Activated naive CD8-positive, alpha-beta T cell treated with anti-CD3 and anti-CD28 coated beads, Interleukin-2, amount 50 U/mL, for 24 hours (primary cell): ENCODE measurements at regions not wholly inside any gene's neighbourhood (a gene's known extent, or its start where the extent isn't known, plus 50 kb on each side); places are given as distances from the start of the nearest gene placed in this dataset.

Experiments
- ATAC-seq: fragments of 150-1000 bp; cut with Tn5 transposase; one replicate; pipeline ENCODE4 v1.10.0; 2021
- DNase-seq: peaks from one replicate; pipeline ENCODE4 v3.0.0; 2021
- H3K27ac Mint-ChIP-seq: one replicate; pipeline ENCODE4 v1.8.0; 2021; ENCODE audit warnings: mild to moderate bottlenecking, mixed read lengths
- H3K27me3 Mint-ChIP-seq: one replicate; pipeline ENCODE4 v1.8.0; 2021; ENCODE audit warnings: mixed read lengths
- H3K36me3 Mint-ChIP-seq: one replicate; pipeline ENCODE4 v1.8.0; 2021; ENCODE audit warnings: low read depth, mixed read lengths
- H3K4me1 Mint-ChIP-seq: one replicate; pipeline ENCODE4 v1.8.0; 2021; ENCODE audit warnings: mixed read lengths
- H3K4me3 Mint-ChIP-seq: one replicate; pipeline ENCODE4 v1.8.0; 2021; ENCODE audit warnings: mild to moderate bottlenecking, moderate library complexity, mixed read lengths
- H3K9me3 Mint-ChIP-seq: one replicate; pipeline ENCODE4 v1.8.0; 2021; ENCODE audit warnings: mixed read lengths

- no peaks in the 10 kb centered on the region for H3K36me3 Mint-ChIP-seq
- no peak overlapping the region for H3K4me3 Mint-ChIP-seq
- DNase-seq (no peak), ATAC-seq (no peak)
- H3K27me3 Mint-ChIP-seq, result no peaks in the 10 kb centered on the region
- H3K4me1 Mint-ChIP-seq, result no peaks in the 10 kb centered on the region
- no peak overlapping the region for H3K27ac Mint-ChIP-seq
- H3K9me3 Mint-ChIP-seq, result peaks cover 36% of the 10 kb centered on the region
Observed at GRCh38 chr16:63745456-63745855, 1376.4 kb downstream of the CDH11 start.

DNA sequence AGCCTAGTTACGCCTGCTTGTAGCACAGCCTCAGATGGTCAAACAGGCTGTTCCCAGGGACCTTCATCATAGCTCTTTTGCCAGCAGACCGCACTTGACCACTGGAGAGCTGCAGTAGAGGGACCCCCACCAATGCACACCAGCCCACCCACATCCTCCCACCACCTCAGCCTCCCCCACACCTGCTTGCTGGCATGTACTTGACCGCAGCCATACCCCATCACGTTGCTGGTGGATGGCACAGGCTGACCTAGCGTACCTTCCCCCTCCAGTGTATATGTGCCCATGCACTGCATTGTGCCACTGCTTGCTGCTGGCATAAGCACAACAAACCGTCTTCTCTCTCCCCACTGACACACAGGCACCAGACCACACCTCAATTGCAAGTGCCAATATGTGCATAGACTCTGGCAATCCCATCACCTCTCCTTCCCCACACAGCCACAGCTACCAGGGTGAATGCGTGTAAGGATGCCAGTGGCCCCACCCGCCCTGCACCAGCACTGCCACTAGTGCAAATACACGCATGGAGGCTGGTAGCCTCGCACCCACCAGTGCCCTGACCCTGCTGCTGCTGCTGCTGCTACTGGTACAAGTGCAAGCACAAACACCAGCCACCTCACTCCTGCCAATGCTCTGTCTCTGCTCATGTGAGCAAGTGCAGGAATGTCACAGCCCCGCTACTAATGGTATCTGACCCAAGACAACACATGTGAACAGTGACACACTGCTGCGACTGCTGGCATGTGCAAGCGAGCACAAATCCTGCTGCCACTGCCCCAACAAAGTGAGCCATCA, 1377.6 kb downstream of the CDH11 start:
- H3K36me3 Mint-ChIP-seq, result no peaks in the 10 kb centered on the region
- H3K27ac Mint-ChIP-seq, result no peak overlapping the region
- H3K27me3 Mint-ChIP-seq, result no peaks in the 10 kb centered on the region
- H3K4me1 Mint-ChIP-seq, result no peaks in the 10 kb centered on the region
- peaks cover 35% of the 10 kb centered on the region for H3K9me3 Mint-ChIP-seq
- no peak overlapping the region for H3K4me3 Mint-ChIP-seq
- DNase-seq (no peak), ATAC-seq (no peak)

- no peaks in the 10 kb centered on the region for H3K27me3 Mint-ChIP-seq
- no peak overlapping the region for H3K27ac Mint-ChIP-seq
- no peaks in the 10 kb centered on the region for H3K4me1 Mint-ChIP-seq
- H3K36me3 Mint-ChIP-seq, result no peaks in the 10 kb centered on the region
- H3K9me3 Mint-ChIP-seq, result peaks cover 34% of the 10 kb centered on the region
- no peak overlapping the region for H3K4me3 Mint-ChIP-seq
- DNase-seq (no peak), ATAC-seq (no peak)
Observed at GRCh38 chr16:63742150-63742549, 1379.7 kb downstream of the CDH11 start.

- H3K27me3 Mint-ChIP-seq, result no peaks in the 10 kb centered on the region
Observed at GRCh38 chr16:63737633-63738032, 1384.2 kb downstream of the CDH11 start.

GRCh38 chr16:63735456-63735855, 1386.4 kb downstream of the CDH11 start:
- Mint-ChIP-seq H3K36me3 (no peaks in the 10 kb centered on the region), H3K4me3 (no peak overlapping the region), H3K4me1 (no peaks in the 10 kb centered on the region), H3K27me3 (no peaks in the 10 kb centered on the region), H3K27ac (no peak overlapping the region), H3K9me3 (peaks cover 16% of the 10 kb centered on the region)
- DNase-seq (no peak), ATAC-seq (no peak)

More at GRCh38 chr16:63737633-63738032, 1384.2 kb downstream of the CDH11 start:
- no peaks in the 10 kb centered on the region for H3K36me3 Mint-ChIP-seq
- H3K4me3 Mint-ChIP-seq, result no peak overlapping the region
- H3K27ac Mint-ChIP-seq, result no peak overlapping the region
- no peaks in the 10 kb centered on the region for H3K4me1 Mint-ChIP-seq
- H3K9me3 Mint-ChIP-seq, result peaks cover 24% of the 10 kb centered on the region
- ATAC-seq (no peak), DNase-seq (no peak)

DNA sequence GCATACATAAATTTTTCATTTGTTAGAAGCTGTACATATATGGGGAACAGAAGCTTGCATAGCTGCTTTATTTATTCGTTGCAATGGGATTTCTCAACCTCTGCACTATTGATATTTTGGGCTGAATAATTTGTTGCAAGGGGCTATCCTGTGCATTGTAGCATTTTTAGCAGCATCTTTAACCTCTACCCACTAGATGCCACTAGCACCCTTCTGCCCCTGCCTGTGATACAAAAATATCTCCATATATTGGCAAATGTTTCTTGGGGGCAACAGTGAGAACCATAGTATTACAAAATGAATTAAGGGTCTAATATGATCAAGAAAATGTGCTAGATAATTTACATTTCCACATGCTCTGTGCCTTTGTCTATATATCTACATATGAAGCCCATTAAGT, 1401.0 kb downstream of the CDH11 start:
- no peaks in the 10 kb centered on the region for H3K36me3 Mint-ChIP-seq
- no peaks in the 10 kb centered on the region for H3K4me1 Mint-ChIP-seq
- DNase-seq, result no peak
- no peak for ATAC-seq
- H3K27ac Mint-ChIP-seq, result no peak overlapping the region
- no peaks in the 10 kb centered on the region for H3K27me3 Mint-ChIP-seq
- H3K4me3 Mint-ChIP-seq, result no peak overlapping the region
- H3K9me3 Mint-ChIP-seq, result peaks cover 12% of the 10 kb centered on the region

- Mint-ChIP-seq H3K9me3 (peaks cover 16% of the 10 kb centered on the region), H3K36me3 (no peaks in the 10 kb centered on the region)
- no peak for DNase-seq
Observed at GRCh38 chr16:63719926-63720325, 1401.9 kb downstream of the CDH11 start.

DNA sequence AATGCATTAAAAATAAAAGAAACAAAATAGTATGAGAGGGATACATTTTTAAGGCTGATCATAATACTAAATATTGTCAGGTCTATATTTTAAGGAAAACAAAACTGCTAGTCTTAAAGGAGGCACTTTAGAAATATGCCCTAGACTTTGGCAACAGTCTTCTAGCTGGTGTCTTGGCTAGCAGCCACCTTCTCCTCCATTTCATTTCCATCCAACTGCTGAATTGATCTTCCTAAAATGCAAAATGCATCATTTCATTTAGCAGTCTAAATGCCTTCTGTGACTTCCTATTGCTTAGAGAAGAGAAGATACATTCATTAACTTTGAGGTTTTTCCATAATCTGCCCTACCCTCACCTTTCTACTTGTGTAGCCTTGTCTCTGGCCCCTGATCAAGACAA, 1404.1 kb downstream of the CDH11 start:
- no peaks in the 10 kb centered on the region for H3K36me3 Mint-ChIP-seq
- DNase-seq, result no peak
- peaks cover 14% of the 10 kb centered on the region for H3K9me3 Mint-ChIP-seq
- H3K4me1 Mint-ChIP-seq, result no peaks in the 10 kb centered on the region
- H3K27ac Mint-ChIP-seq, result no peak overlapping the region
- no peak overlapping the region for H3K4me3 Mint-ChIP-seq
- no peak for ATAC-seq
- H3K27me3 Mint-ChIP-seq, result no peaks in the 10 kb centered on the region

More at GRCh38 chr16:63719926-63720325, 1401.9 kb downstream of the CDH11 start:
- Mint-ChIP-seq H3K27ac (no peak overlapping the region), H3K27me3 (no peaks in the 10 kb centered on the region), H3K4me3 (no peak overlapping the region), H3K4me1 (no peaks in the 10 kb centered on the region)
- ATAC-seq, result no peak

DNA sequence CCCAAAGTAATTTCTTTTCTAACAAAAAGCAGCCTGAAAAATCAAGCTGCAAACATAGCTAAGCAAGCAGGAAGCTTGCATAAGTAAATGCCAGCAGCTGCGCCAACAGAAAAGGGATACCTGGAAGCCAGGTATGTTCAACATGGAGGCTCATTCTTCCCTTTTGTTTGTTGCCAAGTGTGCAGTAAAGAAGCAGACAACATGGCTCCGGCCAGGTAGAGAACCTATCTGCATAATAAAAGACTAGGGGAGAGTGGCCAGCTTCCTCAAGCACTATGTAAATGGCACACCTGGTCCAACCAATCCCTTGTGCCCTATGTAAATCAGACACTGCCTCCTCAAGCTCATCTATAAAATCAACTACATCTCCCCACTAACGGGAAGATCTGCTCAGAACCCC, 1407.0 kb downstream of the CDH11 start:
- H3K27ac Mint-ChIP-seq, result no peak overlapping the region
- no peak overlapping the region for H3K4me3 Mint-ChIP-seq
- peaks cover 10% of the 10 kb centered on the region for H3K9me3 Mint-ChIP-seq
- DNase-seq (no peak), ATAC-seq (no peak)
- no peaks in the 10 kb centered on the region for H3K36me3 Mint-ChIP-seq
- no peaks in the 10 kb centered on the region for H3K4me1 Mint-ChIP-seq
- H3K27me3 Mint-ChIP-seq, result no peaks in the 10 kb centered on the region

- Mint-ChIP-seq H3K27ac (no peak overlapping the region), H3K36me3 (no peaks in the 10 kb centered on the region), H3K4me3 (no peak overlapping the region), H3K27me3 (no peaks in the 10 kb centered on the region), H3K9me3 (peaks cover 14% of the 10 kb centered on the region), H3K4me1 (no peaks in the 10 kb centered on the region)
- no peak for DNase-seq
- no peak for ATAC-seq
Observed at GRCh38 chr16:63712725-63713124, 1409.1 kb downstream of the CDH11 start.

GRCh38 chr16:63703612-63704011, 1418.3 kb downstream of the CDH11 start:
- Mint-ChIP-seq H3K4me1 (no peaks in the 10 kb centered on the region), H3K36me3 (no peaks in the 10 kb centered on the region), H3K27ac (no peak overlapping the region), H3K9me3 (peaks cover 31% of the 10 kb centered on the region), H3K27me3 (no peaks in the 10 kb centered on the region), H3K4me3 (no peak overlapping the region)
- ATAC-seq (no peak), DNase-seq (no peak)

DNA sequence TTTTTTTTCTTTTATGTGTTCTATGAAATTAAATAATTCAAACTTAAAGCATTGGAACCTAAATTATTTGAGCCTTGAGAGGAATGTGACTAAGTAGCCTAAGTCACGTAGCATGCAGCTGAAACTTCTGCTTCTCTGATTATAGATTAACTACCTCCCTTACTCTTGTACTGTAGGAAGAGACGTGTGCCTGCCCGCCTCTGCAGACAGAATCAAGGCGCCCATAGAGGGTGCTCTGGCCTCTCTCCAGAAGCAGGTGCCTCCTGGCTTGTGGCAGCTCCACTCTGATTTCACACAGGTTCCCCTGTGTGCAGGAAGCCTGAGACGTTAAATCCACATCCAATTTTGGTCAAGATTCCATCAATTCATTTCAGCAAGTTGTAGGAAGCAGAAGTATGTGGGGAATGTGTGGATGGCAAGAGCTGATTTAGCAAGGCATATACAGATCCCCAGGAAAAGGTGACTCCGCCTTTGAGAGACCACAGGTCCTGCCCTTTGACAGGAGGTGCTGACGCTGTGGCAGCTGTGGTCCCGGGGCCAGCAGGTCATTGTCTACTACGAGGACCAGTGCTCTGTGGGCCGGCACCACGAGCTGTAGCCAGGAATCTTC, 1418.8 kb downstream of the CDH11 start:
- DNase-seq (no peak), ATAC-seq (no peak)
- Mint-ChIP-seq H3K27ac (no peak overlapping the region), H3K4me1 (no peaks in the 10 kb centered on the region), H3K4me3 (no peak overlapping the region), H3K36me3 (no peaks in the 10 kb centered on the region), H3K9me3 (peaks cover 30% of the 10 kb centered on the region), H3K27me3 (no peaks in the 10 kb centered on the region)

- no peak for DNase-seq
- Mint-ChIP-seq H3K27me3 (no peaks in the 10 kb centered on the region), H3K4me1 (no peaks in the 10 kb centered on the region)
Observed at GRCh38 chr16:63697736-63698135, 1424.1 kb downstream of the CDH11 start.

DNA sequence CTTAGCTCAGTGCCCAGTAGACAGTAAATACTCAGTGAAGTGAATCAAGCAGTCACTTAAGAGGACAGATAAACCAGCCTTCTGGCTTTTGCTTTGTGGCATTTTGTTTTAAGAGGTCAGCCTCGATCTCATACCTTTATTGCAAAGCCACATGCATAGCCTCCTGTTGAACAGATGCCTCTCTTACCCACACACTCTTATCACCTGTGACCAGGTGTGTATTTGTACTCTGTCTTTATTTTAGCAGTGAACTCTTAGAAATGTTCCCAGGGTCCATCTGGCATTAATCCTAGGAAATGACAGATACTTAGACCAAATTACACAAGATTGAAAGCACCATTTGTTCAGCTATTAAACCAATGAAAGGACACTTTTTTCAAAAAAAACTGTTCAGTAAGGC, 1426.5 kb downstream of the CDH11 start:
- H3K27me3 Mint-ChIP-seq, result no peaks in the 10 kb centered on the region
- peaks cover 35% of the 10 kb centered on the region for H3K9me3 Mint-ChIP-seq
- H3K36me3 Mint-ChIP-seq, result no peaks in the 10 kb centered on the region
- no peak overlapping the region for H3K4me3 Mint-ChIP-seq
- ATAC-seq, result no peak
- no peak overlapping the region for H3K27ac Mint-ChIP-seq
- no peaks in the 10 kb centered on the region for H3K4me1 Mint-ChIP-seq
- DNase-seq, result no peak

More at GRCh38 chr16:63697736-63698135, 1424.1 kb downstream of the CDH11 start:
- no peak for ATAC-seq
- Mint-ChIP-seq H3K9me3 (peaks cover 29% of the 10 kb centered on the region), H3K4me3 (no peak overlapping the region), H3K27ac (no peak overlapping the region), H3K36me3 (no peaks in the 10 kb centered on the region)

DNA sequence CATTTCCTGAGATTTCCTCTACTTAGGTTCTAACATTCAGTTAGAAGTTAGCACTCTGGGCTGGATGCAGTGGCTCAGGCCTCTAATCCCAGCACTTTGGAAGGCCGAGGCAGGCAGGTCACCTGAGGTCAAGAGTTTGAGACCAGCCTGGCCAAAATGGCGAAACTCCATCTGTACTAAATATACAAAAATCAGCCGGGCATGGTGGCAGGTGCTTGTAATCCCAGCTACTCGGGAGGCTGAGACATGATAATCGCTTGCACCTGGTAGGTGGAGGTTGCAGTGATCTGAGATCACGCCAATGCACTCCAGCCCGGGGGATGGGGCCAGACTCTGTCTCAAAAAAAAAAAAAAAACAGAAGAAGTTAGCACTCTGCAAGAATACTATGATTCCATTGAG, 1430.9 kb downstream of the CDH11 start:
- Mint-ChIP-seq H3K9me3 (peaks cover 28% of the 10 kb centered on the region), H3K36me3 (no peaks in the 10 kb centered on the region), H3K27ac (no peak overlapping the region), H3K4me3 (no peak overlapping the region), H3K27me3 (no peaks in the 10 kb centered on the region), H3K4me1 (no peaks in the 10 kb centered on the region)
- no peak for DNase-seq
- ATAC-seq, result no peak
